Left renal pelvis (tissue), 4 donors: ENCODE measurements at regions not wholly inside any gene's neighbourhood (a gene's known extent, or its start where the extent isn't known, plus 50 kb on each side); places are given as distances from the start of the nearest gene placed in this dataset.

ENCODE experiments used
- DNase-seq, 4 donors: peaks; one replicate each; pipeline ENCODE4 v3.0.0-alpha.2; 2013; ENCODE audit warnings: low read depth in 4 of 4, low spot score in 3 of 4

GRCh38 chr3:144129536-144130214, 158.1 kb downstream of the DIPK2A start:
- DNase-seq, result no peak

GRCh38 chr3:144141074-144141473, 169.5 kb downstream of the DIPK2A start:
- no peak for DNase-seq

- no peak for DNase-seq
These were observed 169.9 kb downstream of the DIPK2A start for GRCh38 chr3:144141496-144141895.

- DNase-seq, result no peak
These were observed 170.7 kb downstream of the DIPK2A start for GRCh38 chr3:144142151-144142840.

GRCh38 chr3:144148356-144148755, 176.7 kb downstream of the DIPK2A start:
- DNase-seq, result no peak

GRCh38 chr3:144151983-144152382, 180.4 kb downstream of the DIPK2A start:
- DNase-seq, result no peak

GRCh38 chr3:144160627-144161026, 189.0 kb downstream of the DIPK2A start:
- DNase-seq, result no peak

GRCh38 chr3:144162042-144162441, 190.4 kb downstream of the DIPK2A start:
- DNase-seq, result no peak

- DNase-seq, result no peak
These were observed 192.7 kb downstream of the DIPK2A start for GRCh38 chr3:144164352-144164751.

GRCh38 chr3:144165482-144165881, 193.9 kb downstream of the DIPK2A start:
- DNase-seq, result no peak

GRCh38 chr3:144167634-144168033, 196.0 kb downstream of the DIPK2A start:
- no peak for DNase-seq

- no peak for DNase-seq
These were observed 201.9 kb downstream of the DIPK2A start for GRCh38 chr3:144173491-144173890.

- DNase-seq, result no peak
These were observed 204.2 kb downstream of the DIPK2A start for GRCh38 chr3:144175644-144176425.

GRCh38 chr3:144177649-144178048, 206.0 kb downstream of the DIPK2A start:
- no peak for DNase-seq

- DNase-seq, result no peak
These were observed 207.0 kb downstream of the DIPK2A start for GRCh38 chr3:144178607-144179006.

- no peak for DNase-seq
These were observed 209.4 kb downstream of the DIPK2A start for GRCh38 chr3:144181062-144181461.

GRCh38 chr3:144182501-144182900, 210.9 kb downstream of the DIPK2A start:
- no peak for DNase-seq

- no peak for DNase-seq
These were observed 213.7 kb downstream of the DIPK2A start for GRCh38 chr3:144185276-144185675.

GRCh38 chr3:144187531-144188210, 216.0 kb downstream of the DIPK2A start:
- DNase-seq, result no peak

GRCh38 chr3:144189044-144189443, 217.4 kb downstream of the DIPK2A start:
- no peak for DNase-seq

GRCh38 chr3:144197116-144197515, 225.5 kb downstream of the DIPK2A start:
- DNase-seq, result no peak
